IMR-90 (cell line): ENCODE measurements at regions not wholly inside any gene's neighbourhood (a gene's known extent, or its start where the extent isn't known, plus 50 kb on each side); places are given as distances from the start of the nearest gene placed in this dataset.
A peak's percentile ranks its signal among the peaks of the same experiment; 100 is the strongest.

ENCODE experiments used
- BHLHE40 ChIP-seq: fragments of 150-350 bp; IDR thresholded peaks from 2 replicates; pipeline ENCODE4 v1.6.1; 2016; ENCODE audit warnings: mild to moderate bottlenecking, low read depth, low read length
- CEBPB ChIP-seq: IDR thresholded peaks from 2 replicates; pipeline ENCODE4 v1.6.1; 2012; ENCODE audit warnings: low read depth, low read length, improper control_type of control experiment
- CHD1 ChIP-seq: IDR thresholded peaks from 2 replicates; pipeline ENCODE4 v1.6.1; 2012; ENCODE audit warnings: low read depth, low read length, improper control_type of control experiment
- CTCF ChIP-seq: conservative IDR thresholded peaks from 2 replicates; pipeline ENCODE4 v1.5.1; 2012; ENCODE audit warnings: mild to moderate bottlenecking, low read depth, low read length, improper control_type of control experiment
- ELK1 ChIP-seq: fragments of 150-350 bp; IDR thresholded peaks from 2 replicates; pipeline ENCODE4 v1.6.1; 2016; ENCODE audit warnings: low read depth, mild to moderate bottlenecking, low read length, moderate library complexity, borderline replicate concordance
- MAFK ChIP-seq: IDR thresholded peaks from 2 replicates; pipeline ENCODE4 v1.6.1; 2012; ENCODE audit warnings: low read depth, low read length, improper control_type of control experiment
- MAZ ChIP-seq: IDR thresholded peaks from 2 replicates; pipeline ENCODE4 v1.6.1; 2012; ENCODE audit warnings: low read depth, mild to moderate bottlenecking, low read length, improper control_type of control experiment, moderate library complexity, borderline replicate concordance
- MXI1 ChIP-seq: IDR thresholded peaks from 2 replicates; pipeline ENCODE4 v1.6.1; 2012; ENCODE audit warnings: low read depth, mild to moderate bottlenecking, low read length, moderate library complexity, borderline replicate concordance
- POLR2A ChIP-seq: IDR thresholded peaks from 2 replicates; pipeline ENCODE4 v1.6.1; 2012; ENCODE audit warnings: mild to moderate bottlenecking, low read depth, low read length
- RAD21 ChIP-seq: IDR thresholded peaks from 2 replicates; pipeline ENCODE4 v1.6.1; 2012; ENCODE audit warnings: low read length, improper control_type of control experiment
- RCOR1 ChIP-seq: IDR thresholded peaks from 2 replicates; pipeline ENCODE4 v1.6.1; 2012; ENCODE audit warnings: mild to moderate bottlenecking, low read length, improper control_type of control experiment; ENCODE audit not compliant: insufficient replicate concordance
- RFX5 ChIP-seq: IDR thresholded peaks from 2 replicates; pipeline ENCODE4 v1.8.0; 2012; ENCODE audit warnings: low read depth, mild to moderate bottlenecking, low read length, moderate library complexity
- SMC3 ChIP-seq: fragments of 150-350 bp; IDR thresholded peaks from 2 replicates; pipeline ENCODE4 v1.6.1; 2016; ENCODE audit warnings: low read depth, mild to moderate bottlenecking, antibody characterized with exemption, low read length, moderate library complexity
- USF2 ChIP-seq: fragments of 150-350 bp; IDR thresholded peaks from 2 replicates; pipeline ENCODE4 v1.6.1; 2017; ENCODE audit warnings: mild to moderate bottlenecking, antibody characterized with exemption, low read length, low read depth

- TF ChIP-seq CTCF (no peak), CEBPB (no peak), ELK1 (no peak), POLR2A (no peak), MAFK (peak; percentile 13; the same call in 1 of the 2 replicates), SMC3 (0 out of 2 replicates have a peak, but pooled peaks have one; percentile 11), RAD21 (0 out of 2 replicates have a peak, but pooled peaks have one; percentile 16), MXI1 (no peak), RCOR1 (no peak), BHLHE40 (no peak), RFX5 (no peak), USF2 (no peak), CHD1 (no peak), MAZ (no peak)
Observed at GRCh38 chr5:124644138-124644537, 102.3 kb downstream of the ZNF608 start.
